ENCODE measurements at regions not wholly inside any gene's neighbourhood (a gene's known extent, or its start where the extent isn't known, plus 50 kb on each side); places are given as distances from the start of the nearest gene placed in this dataset.

- no peak for TF ChIP-seq CTCF (IDR thresholded peaks at IDR 0.05; ENCODE audit: insufficient read depth, low read length, poor library complexity, severe bottlenecking)
- H3K4me3 ChIP-seq (ENCODE audit: low read depth, low read length): no peak overlapping the region
- H3K27me3 ChIP-seq (ENCODE audit: control insufficient read depth, insufficient read depth, low read length): peaks cover 4% of the 10 kb centered on the region
- H3K36me3 ChIP-seq (ENCODE audit: control insufficient read depth, insufficient read depth, low read length): no peaks in the 10 kb centered on the region
- no peak for DNase-seq (ENCODE audit: low read depth)
These were observed 149.3 kb downstream of the TTLL2 start for GRCh38 chr6:167474171-167474570.

- TF ChIP-seq CTCF (IDR thresholded peaks at IDR 0.05; ENCODE audit: insufficient read depth, low read length, poor library complexity, severe bottlenecking): no peak
- Histone ChIP-seq H3K36me3 (ENCODE audit: control insufficient read depth, insufficient read depth, low read length) (no peaks in the 10 kb centered on the region), H3K27me3 (ENCODE audit: control insufficient read depth, insufficient read depth, low read length) (peaks cover 4% of the 10 kb centered on the region), H3K4me3 (ENCODE audit: low read depth, low read length) (no peak overlapping the region)
- DNase-seq (ENCODE audit: low read depth): no peak
These were observed 149.8 kb downstream of the TTLL2 start for GRCh38 chr6:167474725-167475124.

- H3K36me3 ChIP-seq (ENCODE audit: control insufficient read depth, insufficient read depth, low read length): no peaks in the 10 kb centered on the region
- no peak for DNase-seq (ENCODE audit: low read depth)
- no peak overlapping the region for H3K4me3 ChIP-seq (ENCODE audit: low read depth, low read length)
- H3K27me3 ChIP-seq (ENCODE audit: control insufficient read depth, insufficient read depth, low read length): peaks cover 4% of the 10 kb centered on the region
- no peak for TF ChIP-seq CTCF (IDR thresholded peaks at IDR 0.05; ENCODE audit: insufficient read depth, low read length, poor library complexity, severe bottlenecking)
These were observed 151.1 kb downstream of the TTLL2 start for GRCh38 chr6:167475947-167476346.

GRCh38 chr6:167476844-167477595 lies 152.1 kb downstream of the TTLL2 start:
- TF ChIP-seq CTCF (IDR thresholded peaks at IDR 0.05; ENCODE audit: insufficient read depth, low read length, poor library complexity, severe bottlenecking): no peak
- DNase-seq (ENCODE audit: low read depth): no peak

GRCh38 chr6:167477688-167478087 lies 152.8 kb downstream of the TTLL2 start:
- Histone ChIP-seq H3K4me3 (ENCODE audit: low read depth, low read length) (no peak overlapping the region), H3K36me3 (ENCODE audit: control insufficient read depth, insufficient read depth, low read length) (no peaks in the 10 kb centered on the region), H3K27me3 (ENCODE audit: control insufficient read depth, insufficient read depth, low read length) (peaks cover 4% of the 10 kb centered on the region)
- TF ChIP-seq CTCF (IDR thresholded peaks at IDR 0.05; ENCODE audit: insufficient read depth, low read length, poor library complexity, severe bottlenecking): no peak
- DNase-seq (ENCODE audit: low read depth): no peak

More at GRCh38 chr6:167476844-167477595, 152.1 kb downstream of the TTLL2 start:
- Histone ChIP-seq H3K36me3 (ENCODE audit: control insufficient read depth, insufficient read depth, low read length) (no peaks in the 10 kb centered on the region), H3K27me3 (ENCODE audit: control insufficient read depth, insufficient read depth, low read length) (peaks cover 4% of the 10 kb centered on the region), H3K4me3 (ENCODE audit: low read depth, low read length) (no peak overlapping the region)

- TF ChIP-seq CTCF (IDR thresholded peaks at IDR 0.05; ENCODE audit: insufficient read depth, low read length, poor library complexity, severe bottlenecking): no peak
- Histone ChIP-seq H3K27me3 (ENCODE audit: control insufficient read depth, insufficient read depth, low read length) (peaks cover 4% of the 10 kb centered on the region), H3K4me3 (ENCODE audit: low read depth, low read length) (no peak overlapping the region), H3K36me3 (ENCODE audit: control insufficient read depth, insufficient read depth, low read length) (no peaks in the 10 kb centered on the region)
- DNase-seq (ENCODE audit: low read depth): no peak
These were observed 154.4 kb downstream of the TTLL2 start for GRCh38 chr6:167479301-167479700.
